ENCODE measurements at regions not wholly inside any gene's neighbourhood (a gene's known extent, or its start where the extent isn't known, plus 50 kb on each side); places are given as distances from the start of the nearest gene placed in this dataset.

GRCh38 chr10:63692220-63692896 lies 171.2 kb downstream of the REEP3 start:
- TF ChIP-seq YY1 (IDR thresholded peaks at IDR 0.05; ENCODE audit: insufficient read depth, insufficient read length) (no peak), SUZ12 (IDR thresholded peaks at IDR 0.05; ENCODE audit: extremely low read depth, insufficient read depth, insufficient read length) (no peak), ZNF274 (IDR thresholded peaks at IDR 0.05; ENCODE audit: low read depth, low read length) (no peak)

All from NT2/D1 (cell line).